ENCODE measurements at regions not wholly inside any gene's neighbourhood (a gene's known extent, or its start where the extent isn't known, plus 50 kb on each side); places are given as distances from the start of the nearest gene placed in this dataset.

- no peak for DNase-seq (ENCODE audit: low read depth)
- TF ChIP-seq CTCF (IDR thresholded peaks at IDR 0.05; ENCODE audit: low read length, missing control alignments): no peak
- no peak overlapping the region for H3K4me3 ChIP-seq (replicated peaks; ENCODE audit: low read depth, low read length)
Measured at GRCh38 chr1:29444782-29445729, 208.7 kb downstream of the PTPRU start.

GRCh38 chr1:29444081-29444715, 207.9 kb downstream of the PTPRU start:
- no peak overlapping the region for H3K4me3 ChIP-seq (replicated peaks; ENCODE audit: low read depth, low read length)
- DNase-seq (ENCODE audit: low read depth): no peak
- no peak for TF ChIP-seq CTCF (IDR thresholded peaks at IDR 0.05; ENCODE audit: low read length, missing control alignments)

GRCh38 chr1:29441916-29442668, 205.8 kb downstream of the PTPRU start:
- DNase-seq (ENCODE audit: low read depth): no peak
- TF ChIP-seq CTCF (IDR thresholded peaks at IDR 0.05; ENCODE audit: low read length, missing control alignments): no peak

GRCh38 chr1:29439615-29440014, 203.3 kb downstream of the PTPRU start:
- no peak overlapping the region for H3K4me3 ChIP-seq (replicated peaks; ENCODE audit: low read depth, low read length)
- DNase-seq (ENCODE audit: low read depth): no peak
- TF ChIP-seq CTCF (IDR thresholded peaks at IDR 0.05; ENCODE audit: low read length, missing control alignments): no peak

More at GRCh38 chr1:29441916-29442668, 205.8 kb downstream of the PTPRU start:
- H3K4me3 ChIP-seq (replicated peaks; ENCODE audit: low read depth, low read length): no peak overlapping the region

- no peak overlapping the region for H3K4me3 ChIP-seq (replicated peaks; ENCODE audit: low read depth, low read length)
- TF ChIP-seq CTCF (IDR thresholded peaks at IDR 0.05; ENCODE audit: low read length, missing control alignments): no peak
- DNase-seq (ENCODE audit: low read depth): no peak
Measured at GRCh38 chr1:29438991-29439390, 202.7 kb downstream of the PTPRU start.

- no peak for TF ChIP-seq CTCF (IDR thresholded peaks at IDR 0.05; ENCODE audit: low read length, missing control alignments)
- DNase-seq (ENCODE audit: low read depth): no peak
- no peak overlapping the region for H3K4me3 ChIP-seq (replicated peaks; ENCODE audit: low read depth, low read length)
Measured at GRCh38 chr1:29437946-29438345, 201.6 kb downstream of the PTPRU start.

Measured in fibroblast of pulmonary artery (primary cell).